PC-3 (cell line): ENCODE measurements at regions not wholly inside any gene's neighbourhood (a gene's known extent, or its start where the extent isn't known, plus 50 kb on each side); places are given as distances from the start of the nearest gene placed in this dataset.

Experiments
- ATAC-seq: fragments of 200-7000 bp; cut with Tn5 transposase; 2 replicates; pipeline ENCODE4 v1.9.1; 2020; ENCODE audit warnings: mild to moderate bottlenecking, moderate library complexity
- BruUV-seq: library from RNA; stranded (reverse); fragments of 400-500 nt; replicated peaks from 2 replicates; lab custom pipeline; 2021; lab: Mats Ljungman, UMichigan
- CTCF ChIA-PET: fragments of 300-600 bp; sonication (Branson Sonifier 250); formaldehyde crosslinking; loops from one replicate; lab custom pipeline; 2022; ENCODE audit warnings: antibody characterized with exemption; lab: Charles Lee
- POLR2A ChIA-PET: fragments of 300-600 bp; sonication (Branson Sonifier 250); formaldehyde crosslinking; loops from one replicate; lab custom pipeline; 2022; ENCODE audit warnings: antibody characterized with exemption; ENCODE audit not compliant: unreplicated experiment; lab: Charles Lee
- DNase-seq: peaks from one replicate; pipeline ENCODE4 v3.0.0-alpha.2; 2015
- H2AFZ ChIP-seq: fragments of 300-600 bp; sonication (generic); 2 replicates; pipeline ENCODE4 v1.6.0; 2016; ENCODE audit warnings: antibody characterized with exemption, low read length
- H3F3A ChIP-seq: fragments of 300-600 bp; sonication (generic); one replicate; pipeline ENCODE4 v1.6.0; 2017; ENCODE audit warnings: antibody characterized with exemption, low read length, control low read depth, mild to moderate bottlenecking; ENCODE audit not compliant: unreplicated experiment
- H3K27ac ChIP-seq: fragments of 300-600 bp; sonication (generic); 2 replicates; pipeline ENCODE4 v1.5.1; 2016; ENCODE audit warnings: mild to moderate bottlenecking, low read length
- H3K27me3 ChIP-seq: fragments of 300-600 bp; sonication (generic); 2 replicates; pipeline ENCODE4 v1.6.1; 2016; ENCODE audit warnings: low read length, mixed read lengths
- H3K36me3 ChIP-seq: fragments of 300-600 bp; sonication (generic); 2 replicates; pipeline ENCODE4 v1.6.1; 2016; ENCODE audit warnings: low read depth, mixed run types, low read length, mixed read lengths
- H3K4me1 ChIP-seq: fragments of 300-600 bp; sonication (generic); 2 replicates; pipeline ENCODE4 v1.5.1; 2016; ENCODE audit warnings: low read length; ENCODE audit not compliant: insufficient read depth
- H3K4me2 ChIP-seq: fragments of 300-600 bp; sonication (generic); 2 replicates; pipeline ENCODE4 v1.6.0; 2016; ENCODE audit warnings: low read length
- H3K4me3 ChIP-seq: fragments of 300-600 bp; sonication (generic); 2 replicates; pipeline ENCODE4 v1.5.1; 2016; ENCODE audit warnings: mild to moderate bottlenecking, low read length, mixed read lengths
- H3K79me2 ChIP-seq: fragments of 300-600 bp; sonication (generic); 2 replicates; pipeline ENCODE4 v1.6.1; 2017; ENCODE audit warnings: low read length, mixed read lengths
- H3K9ac ChIP-seq: fragments of 300-600 bp; sonication (generic); 2 replicates; pipeline ENCODE4 v1.6.0; 2016; ENCODE audit warnings: mild to moderate bottlenecking, low read length
- H3K9me2 ChIP-seq: fragments of 300-600 bp; sonication (generic); replicated peaks from 2 replicates; pipeline ENCODE4 v1.6.1; 2016; ENCODE audit warnings: mixed run types, low read length, mixed read lengths
- H3K9me3 ChIP-seq: fragments of 300-600 bp; sonication (generic); 2 replicates; pipeline ENCODE4 v1.6.1; 2016; ENCODE audit warnings: low read length, mixed read lengths
- H4K20me1 ChIP-seq: fragments of 300-600 bp; sonication (generic); 2 replicates; pipeline ENCODE4 v1.6.1; 2016; ENCODE audit warnings: low read length, mixed read lengths
- EZH2 ChIP-seq: fragments of 300-600 bp; sonication (generic); IDR thresholded peaks from one replicate; pipeline ENCODE4 v1.6.1; 2017; ENCODE audit warnings: antibody characterized with exemption, mild to moderate bottlenecking, low read length; ENCODE audit not compliant: unreplicated experiment
- EZH2phosphoT487 ChIP-seq: fragments of 300-600 bp; sonication (generic); IDR thresholded peaks from 2 replicates; pipeline ENCODE4 v1.6.1; 2018; ENCODE audit warnings: mild to moderate bottlenecking, antibody characterized with exemption, low read length, borderline replicate concordance
- intact Hi-C: fragments of 100-400 bp; cut with micrococcal nuclease; formaldehyde crosslinking; loops from 2 replicates; pipeline ENCODE4 v1.9.0; 2023
- TF ChIP-seq, protein P1 (sequence below): fragments of 300-600 bp; sonication (generic); conservative IDR thresholded peaks from 2 replicates; pipeline ENCODE4 v1.5.1; 2017; ENCODE audit warnings: antibody characterized with exemption, low read depth, mild to moderate bottlenecking, low read length

DNA sequence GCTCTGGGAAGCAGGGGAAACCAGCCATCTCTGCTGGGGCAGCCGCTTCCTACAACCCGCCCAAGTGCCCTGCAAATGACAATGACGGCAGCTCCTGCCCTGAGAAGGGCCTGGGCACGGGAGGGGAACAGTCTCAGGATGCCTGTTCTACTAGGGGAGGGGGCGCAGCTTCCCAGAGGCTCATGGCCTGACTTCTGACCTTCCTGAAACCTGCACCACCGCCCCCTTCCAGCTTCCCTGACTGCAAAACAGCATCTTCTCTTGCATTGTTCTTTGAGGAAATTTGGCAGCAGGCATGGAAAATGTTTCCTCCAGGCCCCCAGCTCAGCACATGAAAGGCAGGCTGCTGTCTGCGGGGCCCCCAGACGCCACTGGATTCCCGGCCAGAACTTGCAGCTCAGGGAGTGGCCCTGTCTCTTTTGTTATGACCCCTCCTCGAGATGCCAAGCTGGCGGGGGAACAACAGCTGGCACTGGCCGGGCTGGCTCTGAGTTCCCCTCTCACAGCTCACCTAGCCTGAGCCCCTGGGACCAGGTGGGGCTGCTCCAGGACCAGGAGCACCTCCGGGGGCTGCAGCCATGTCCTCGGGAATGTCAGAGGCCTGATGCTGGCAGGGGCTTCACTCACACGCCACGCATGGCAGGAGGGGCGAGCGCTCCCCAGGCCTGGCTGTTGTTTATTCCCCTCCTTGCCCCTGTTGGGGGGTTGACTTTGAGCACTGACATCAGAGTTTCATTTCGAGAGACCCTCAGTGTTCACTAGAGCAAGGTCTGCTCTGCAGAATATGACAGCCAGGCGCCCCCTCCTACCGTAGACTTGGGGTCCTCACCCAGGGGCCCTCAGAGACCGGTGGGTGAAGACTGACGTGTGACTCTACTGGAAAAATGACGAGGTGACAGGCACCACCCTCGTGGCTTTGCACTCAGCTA lies 62.7 kb downstream of the CALML3 start:
- H3K27me3 ChIP-seq, result no peaks in the 10 kb centered on the region
- H3K79me2 ChIP-seq, result no peaks in the 10 kb centered on the region
- intact Hi-C loops, result loop anchor here (5.0 kb wide), 1 partner anchor 35 kb away; no protein-coding TSS in a partner anchor
- H3K27ac ChIP-seq, result peak overlapping the region; percentile 100
- no peaks in the 10 kb centered on the region for H3K9me2 ChIP-seq
- TF ChIP-seq EZH2phosphoT487 (no peak), EZH2 (no peak)
- TF ChIP-seq, protein P1, sequence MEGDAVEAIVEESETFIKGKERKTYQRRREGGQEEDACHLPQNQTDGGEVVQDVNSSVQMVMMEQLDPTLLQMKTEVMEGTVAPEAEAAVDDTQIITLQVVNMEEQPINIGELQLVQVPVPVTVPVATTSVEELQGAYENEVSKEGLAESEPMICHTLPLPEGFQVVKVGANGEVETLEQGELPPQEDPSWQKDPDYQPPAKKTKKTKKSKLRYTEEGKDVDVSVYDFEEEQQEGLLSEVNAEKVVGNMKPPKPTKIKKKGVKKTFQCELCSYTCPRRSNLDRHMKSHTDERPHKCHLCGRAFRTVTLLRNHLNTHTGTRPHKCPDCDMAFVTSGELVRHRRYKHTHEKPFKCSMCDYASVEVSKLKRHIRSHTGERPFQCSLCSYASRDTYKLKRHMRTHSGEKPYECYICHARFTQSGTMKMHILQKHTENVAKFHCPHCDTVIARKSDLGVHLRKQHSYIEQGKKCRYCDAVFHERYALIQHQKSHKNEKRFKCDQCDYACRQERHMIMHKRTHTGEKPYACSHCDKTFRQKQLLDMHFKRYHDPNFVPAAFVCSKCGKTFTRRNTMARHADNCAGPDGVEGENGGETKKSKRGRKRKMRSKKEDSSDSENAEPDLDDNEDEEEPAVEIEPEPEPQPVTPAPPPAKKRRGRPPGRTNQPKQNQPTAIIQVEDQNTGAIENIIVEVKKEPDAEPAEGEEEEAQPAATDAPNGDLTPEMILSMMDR, result no peak
- H3K36me3 ChIP-seq, result no peaks in the 10 kb centered on the region
- ATAC-seq (no peak), DNase-seq (no peak)
- no peak overlapping the region for H3K4me2 ChIP-seq
- no peaks in the 10 kb centered on the region for H3K9me3 ChIP-seq
- no peaks in the 10 kb centered on the region for H3F3A ChIP-seq
- H3K9ac ChIP-seq, result no peak overlapping the region
- H3K4me3 ChIP-seq, result no peak overlapping the region
- ChIA-PET POLR2A (interaction anchor here (0.7 kb wide), 1 partner anchor 22 kb away, joined by 3 read pairs; no protein-coding TSS in a partner anchor), CTCF (no interaction called here)
- no TSS peak for BruUV-seq
- no peaks in the 10 kb centered on the region for H4K20me1 ChIP-seq
- H3K4me1 ChIP-seq, result peaks cover 60% of the 10 kb centered on the region
- H2AFZ ChIP-seq, result no peak overlapping the region

- CTCF ChIA-PET, result no interaction called here
- Histone ChIP-seq H3F3A (no peaks in the 10 kb centered on the region), H4K20me1 (no peaks in the 10 kb centered on the region), H3K9me2 (no peaks in the 10 kb centered on the region), H3K9ac (no peak overlapping the region), H3K9me3 (no peaks in the 10 kb centered on the region), H3K4me3 (no peak overlapping the region), H3K36me3 (no peaks in the 10 kb centered on the region), H3K79me2 (no peaks in the 10 kb centered on the region), H3K27ac (peak overlapping the region; percentile 100; the same call in 1 of the 2 replicates), H3K4me1 (peaks cover 60% of the 10 kb centered on the region), H3K27me3 (no peaks in the 10 kb centered on the region), H2AFZ (no peak overlapping the region), H3K4me2 (no peak overlapping the region)
- no peak for ATAC-seq
- intact Hi-C loops, result loop anchor here (5.0 kb wide), 1 partner anchor 34 kb away; no protein-coding TSS in a partner anchor
- POLR2A ChIA-PET, result no interaction called here
- BruUV-seq, result no TSS peak
- no peak for DNase-seq
- no peak for TF ChIP-seq EZH2
- TF ChIP-seq, protein P1, result no peak
- no peak for TF ChIP-seq EZH2phosphoT487
Measured at GRCh38 chr10:5588080-5588453, 63.3 kb downstream of the CALML3 start.
